Transverse colon (tissue), 4 donors: ENCODE measurements at regions not wholly inside any gene's neighbourhood (a gene's known extent, or its start where the extent isn't known, plus 50 kb on each side); places are given as distances from the start of the nearest gene placed in this dataset.
"Not testable (repeated sequence)": the region's sequence is repeated elsewhere in the genome, so short reads cannot be mapped to it uniquely, and the experiment has no call there.

Source experiments
- DNase-seq: peaks from one replicate; pipeline ENCODE4 v3.0.0-alpha.2; 2019
- H3K27ac ChIP-seq, 4 donors: fragments of 200-600 bp; sonication (generic); 2 replicates each; pipeline ENCODE4 v1.5.1; 2016 to 2018; ENCODE audit warnings: inconsistent platforms in 4 of 4
- H3K27me3 ChIP-seq: fragments of 200-600 bp; sonication (generic); 2 replicates; pipeline ENCODE4 v1.5.1; 2017; ENCODE audit warnings: inconsistent platforms
- H3K36me3 ChIP-seq, 4 donors: fragments of 200-600 bp; sonication (generic); 2 replicates each; pipeline ENCODE4 v1.5.1; 2017 to 2019; ENCODE audit warnings: inconsistent platforms in 4 of 4
- H3K4me1 ChIP-seq, 4 donors: fragments of 200-600 bp; sonication (generic); 2 replicates each; pipeline ENCODE4 v1.5.1; 2017 to 2020; ENCODE audit warnings: inconsistent platforms in 4 of 4
- H3K4me3 ChIP-seq, 4 donors: fragments of 200-600 bp; sonication (generic); 1 replicate in 1 of 4; 2 replicates in 3 of 4; pipeline versions ENCODE4 v1.5.1 to v1.6.1; 2017 to 2019; ENCODE audit warnings: inconsistent platforms in 4 of 4
- H3K9me3 ChIP-seq, 2 donors: fragments of 200-600 bp; sonication (generic); 2 replicates each; pipeline ENCODE4 v1.5.1; 2017 to 2019; ENCODE audit warnings: inconsistent platforms in 2 of 2
- EP300 ChIP-seq: sonication (generic); formaldehyde crosslinking; IDR thresholded peaks from one replicate; pipeline ENCODE4 v1.6.1; 2017; ENCODE audit warnings: antibody characterized with exemption, low read depth
- POLR2A ChIP-seq: fragments of 450-650 bp; IDR thresholded peaks from one replicate; pipeline ENCODE4 v1.6.1; 2016; ENCODE audit warnings: antibody characterized with exemption, mild to moderate bottlenecking, moderate library complexity
- POLR2AphosphoS5 ChIP-seq, 3 donors: sonication (generic); formaldehyde crosslinking; IDR thresholded peaks; one replicate each; pipeline ENCODE4 v1.6.1; 2016; ENCODE audit warnings: antibody characterized with exemption in 3 of 3
- WGBS, 2 donors: methylation state at CpG; one replicate each; pipeline ENCODE4 v1.1.5; 2018; ENCODE audit warnings: low coverage in 1 of 2; 5-methylcytosine and 5-hydroxymethylcytosine counted together
- in situ Hi-C, 4 donors: fragments of 200-750 bp; cut with MboI; loops; one replicate each; pipeline versions ENCODE4 v1.15.0 to v1.15.1; 2017; ENCODE audit warnings: low sequenced_read_pairs in 3 of 4, low pct_ligation_motif_present in 1 of 4, low pct_unique_long_range_greater_than_20kb in 1 of 4
- intact Hi-C: fragments of 100-400 bp; cut with DNase I; formaldehyde crosslinking; loops from one replicate; pipeline ENCODE4 v1.15.1; 2023; ENCODE audit warnings: low total_unique reads
- TF ChIP-seq, protein P1 (sequence below), 5 experiments: fragments of 200-600 bp in 3 of 5; fragments of 450-650 bp in 2 of 5; sonication (generic) in 3 of 5; IDR thresholded peaks; 1 replicate in 2 of 5; 2 replicates in 3 of 5; pipeline ENCODE4 v1.5.1; 2016 to 2017; ENCODE audit warnings: antibody characterized with exemption in 5 of 5, inconsistent platforms in 3 of 5, mild to moderate bottlenecking in 2 of 5, moderate library complexity in 1 of 5

DNA sequence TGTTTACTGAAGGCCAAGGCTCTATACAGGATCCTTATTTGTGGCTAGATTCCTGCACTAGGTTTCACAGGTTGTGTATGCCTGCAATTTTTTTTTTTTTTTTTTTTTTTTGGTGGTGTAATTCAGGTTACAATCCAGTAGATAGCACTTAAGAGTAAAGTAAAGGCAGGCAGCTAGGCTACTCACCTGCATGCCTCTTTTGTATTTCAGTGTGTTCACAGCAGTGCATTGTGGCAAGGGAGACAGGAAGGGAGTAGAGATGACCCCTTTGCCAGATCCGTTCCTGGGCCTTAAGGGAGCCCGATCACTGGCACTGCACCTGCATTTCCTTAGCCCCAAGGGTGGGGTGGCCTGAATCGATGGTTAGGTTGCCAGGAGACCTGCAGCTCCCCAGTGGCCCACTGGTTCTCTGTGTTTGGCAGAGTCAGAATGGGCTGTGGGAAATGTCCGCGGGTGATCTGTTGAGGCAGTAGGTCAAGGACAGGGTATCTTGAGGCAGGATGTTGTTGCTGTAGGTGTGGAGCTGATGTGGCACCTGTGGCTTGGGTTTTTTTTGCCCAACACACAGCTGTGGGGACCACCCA is 374.9 kb upstream of the AADAT start:
- no peak for DNase-seq
- intact Hi-C loops: no loop called here
- no peaks in the 10 kb centered on the region for H3K27me3 ChIP-seq
- H3K4me3 ChIP-seq: no peak overlapping the region
- H3K27ac ChIP-seq: no peak overlapping the region
- no peaks in the 10 kb centered on the region for H3K9me3 ChIP-seq
- 91% methylated on average over 5 of the region's 5 CpGs; no CpG with 5 or more reads in 1 of the 2 donors for WGBS, 2 donors
- in situ Hi-C loops: no loop called here
- no peaks in the 10 kb centered on the region for H3K36me3 ChIP-seq
- TF ChIP-seq, protein P1, sequence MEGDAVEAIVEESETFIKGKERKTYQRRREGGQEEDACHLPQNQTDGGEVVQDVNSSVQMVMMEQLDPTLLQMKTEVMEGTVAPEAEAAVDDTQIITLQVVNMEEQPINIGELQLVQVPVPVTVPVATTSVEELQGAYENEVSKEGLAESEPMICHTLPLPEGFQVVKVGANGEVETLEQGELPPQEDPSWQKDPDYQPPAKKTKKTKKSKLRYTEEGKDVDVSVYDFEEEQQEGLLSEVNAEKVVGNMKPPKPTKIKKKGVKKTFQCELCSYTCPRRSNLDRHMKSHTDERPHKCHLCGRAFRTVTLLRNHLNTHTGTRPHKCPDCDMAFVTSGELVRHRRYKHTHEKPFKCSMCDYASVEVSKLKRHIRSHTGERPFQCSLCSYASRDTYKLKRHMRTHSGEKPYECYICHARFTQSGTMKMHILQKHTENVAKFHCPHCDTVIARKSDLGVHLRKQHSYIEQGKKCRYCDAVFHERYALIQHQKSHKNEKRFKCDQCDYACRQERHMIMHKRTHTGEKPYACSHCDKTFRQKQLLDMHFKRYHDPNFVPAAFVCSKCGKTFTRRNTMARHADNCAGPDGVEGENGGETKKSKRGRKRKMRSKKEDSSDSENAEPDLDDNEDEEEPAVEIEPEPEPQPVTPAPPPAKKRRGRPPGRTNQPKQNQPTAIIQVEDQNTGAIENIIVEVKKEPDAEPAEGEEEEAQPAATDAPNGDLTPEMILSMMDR (IDR thresholded peaks at IDR 0.05): no peak
- TF ChIP-seq POLR2A (no peak), EP300 (no peak), POLR2AphosphoS5 (IDR thresholded peaks at IDR 0.05) (no peak)
- no peaks in the 10 kb centered on the region for H3K4me1 ChIP-seq

DNA sequence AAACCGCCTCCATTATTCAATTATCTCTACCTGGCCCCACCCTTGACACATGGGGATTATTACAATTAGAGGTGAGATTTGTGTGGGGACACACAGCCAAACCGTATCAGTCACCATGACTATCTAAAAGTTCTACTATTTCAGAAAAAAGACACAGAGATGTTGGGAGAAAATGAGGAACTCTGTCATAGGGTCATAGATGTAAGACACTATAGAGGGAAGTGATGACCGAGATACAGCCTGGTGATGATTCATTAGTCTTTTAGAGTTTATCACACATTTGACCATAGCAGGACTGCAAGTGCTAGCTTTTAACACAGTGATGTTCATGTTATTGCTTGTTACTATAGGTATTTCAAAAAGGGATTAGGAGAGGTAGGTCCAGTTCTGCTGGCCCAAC is 357.0 kb upstream of the AADAT start:
- no peaks in the 10 kb centered on the region for H3K36me3 ChIP-seq
- intact Hi-C loops: no loop called here
- H3K4me1 ChIP-seq: no peaks in the 10 kb centered on the region
- in situ Hi-C loops: no loop called here
- H3K27me3 ChIP-seq: no peaks in the 10 kb centered on the region
- no peak overlapping the region for H3K27ac ChIP-seq
- DNase-seq: no peak
- TF ChIP-seq POLR2A: no peak
- TF ChIP-seq, protein P1 (IDR thresholded peaks at IDR 0.05): no peak
- no peak for TF ChIP-seq POLR2AphosphoS5 (IDR thresholded peaks at IDR 0.05)
- TF ChIP-seq EP300: no peak
- no peak overlapping the region for H3K4me3 ChIP-seq
- WGBS, 2 donors: 73 to 79% methylated on average over 2 to 3 of the region's 3 CpGs
- no peaks in the 10 kb centered on the region for H3K9me3 ChIP-seq

DNA sequence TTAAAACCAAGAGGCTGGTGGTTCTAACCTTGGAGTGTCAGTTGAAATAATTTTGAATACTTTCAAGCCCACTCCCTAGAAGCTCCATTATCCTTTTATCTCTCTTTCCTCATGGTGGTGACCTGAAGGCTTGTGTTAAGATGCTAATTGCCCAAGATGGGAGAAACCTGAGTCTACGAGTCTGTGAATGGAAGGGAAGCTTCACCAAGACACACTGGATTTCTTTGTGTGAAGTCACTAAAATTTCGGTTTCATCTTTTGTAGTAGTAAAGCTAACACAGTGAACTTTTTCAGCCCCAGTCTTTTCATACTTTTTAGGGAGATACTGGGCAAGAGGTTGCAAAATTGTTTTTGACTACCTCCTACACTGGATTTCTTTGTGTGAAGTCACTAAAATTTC is 351.4 kb upstream of the AADAT start:
- H3K36me3 ChIP-seq, H3K27me3 ChIP-seq, DNase-seq, intact Hi-C loops, H3K4me3 ChIP-seq, H3K9me3 ChIP-seq, H3K4me1 ChIP-seq, H3K27ac ChIP-seq, in situ Hi-C loops: not testable (repeated sequence)
- WGBS, 2 donors: 29 to 76% methylated on average over 1 to 2 of the region's 2 CpGs

DNA sequence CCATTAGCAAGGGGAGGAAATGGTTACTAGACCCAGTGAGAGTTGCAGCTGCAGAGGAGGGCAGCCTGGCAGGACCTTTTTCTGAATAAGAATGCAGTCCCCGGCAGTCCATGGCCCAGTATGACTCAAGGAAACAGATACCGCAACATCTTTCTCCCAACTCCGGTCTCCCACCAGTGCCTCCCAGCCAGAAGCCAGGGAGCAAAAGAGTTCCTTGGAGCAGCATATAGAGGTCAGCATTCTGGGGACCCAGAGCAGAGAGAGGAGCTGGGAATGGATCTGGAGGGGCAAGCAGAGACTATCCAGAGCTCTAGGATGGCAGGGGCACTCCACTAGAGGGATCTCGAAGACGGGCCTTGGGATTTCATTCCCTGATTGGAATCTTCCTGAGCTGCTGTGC is 339.2 kb upstream of the AADAT start:
- DNase-seq: no peak
- TF ChIP-seq POLR2A (no peak), EP300 (no peak), POLR2AphosphoS5 (IDR thresholded peaks at IDR 0.05) (no peak)
- TF ChIP-seq, protein P1 (IDR thresholded peaks at IDR 0.05): no peak
- Histone ChIP-seq H3K4me1 (no peaks in the 10 kb centered on the region), H3K9me3 (no peaks in the 10 kb centered on the region), H3K4me3 (no peak overlapping the region), H3K27me3 (no peaks in the 10 kb centered on the region), H3K27ac (no peak overlapping the region), H3K36me3 (no peaks in the 10 kb centered on the region)
- WGBS, 2 donors: 43 to 86% methylated on average over 1 to 5 of the region's 5 CpGs
- in situ Hi-C loops (no loop called here), intact Hi-C loops (no loop called here)

DNA sequence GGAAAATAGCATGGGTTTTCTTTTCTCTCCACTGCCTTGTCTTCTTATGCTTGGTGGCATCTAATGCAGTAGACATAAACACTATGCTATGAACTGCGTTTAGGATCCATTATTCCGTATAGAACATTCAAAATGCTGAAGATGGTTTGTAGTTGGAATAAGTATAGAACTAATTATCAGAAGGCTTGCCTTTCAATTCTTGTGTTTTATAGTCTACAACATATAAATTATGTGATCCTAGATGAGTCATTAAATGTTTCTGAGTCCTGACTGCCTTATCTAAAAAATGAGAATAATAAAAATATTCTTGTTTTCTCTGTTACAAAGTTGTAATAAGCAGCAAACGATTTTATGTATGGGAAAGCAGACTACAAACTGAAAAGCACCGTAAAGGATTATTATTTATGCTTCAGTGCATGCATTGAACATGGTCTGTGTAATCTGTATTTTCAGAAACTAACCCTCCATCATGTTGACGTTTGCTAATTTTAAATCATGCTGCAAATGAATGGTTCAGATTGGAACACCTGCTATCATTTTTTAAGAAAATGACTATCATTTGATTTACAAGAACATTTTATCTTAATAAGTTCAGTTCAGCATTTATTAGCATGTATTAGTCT is 335.9 kb upstream of the AADAT start:
- no peak overlapping the region for H3K27ac ChIP-seq
- no peaks in the 10 kb centered on the region for H3K4me1 ChIP-seq
- H3K27me3 ChIP-seq: no peaks in the 10 kb centered on the region
- H3K36me3 ChIP-seq: no peaks in the 10 kb centered on the region
- TF ChIP-seq POLR2AphosphoS5 (IDR thresholded peaks at IDR 0.05): no peak
- no peak for TF ChIP-seq POLR2A
- TF ChIP-seq EP300: no peak
- TF ChIP-seq, protein P1 (IDR thresholded peaks at IDR 0.05): no peak
- intact Hi-C loops: no loop called here
- H3K9me3 ChIP-seq: no peaks in the 10 kb centered on the region
- in situ Hi-C loops: no loop called here
- H3K4me3 ChIP-seq: no peak overlapping the region
- no peak for DNase-seq
- WGBS, 2 donors: 61 to 72% methylated on average over 5 of the region's 5 CpGs
